ENCODE measurements at regions not wholly inside any gene's neighbourhood (a gene's known extent, or its start where the extent isn't known, plus 50 kb on each side); places are given as distances from the start of the nearest gene placed in this dataset.

- no peak for TF ChIP-seq JUND (IDR thresholded peaks at IDR 0.05)
- no peak for TF ChIP-seq CTCF (IDR thresholded peaks at IDR 0.05; ENCODE audit: low read depth, low read length, missing input control)
- no peak for TF ChIP-seq RXRA (IDR thresholded peaks at IDR 0.05)
- no peak for TF ChIP-seq TAF1 (conservative IDR thresholded peaks at IDR 0.05)
- TF ChIP-seq REST (IDR thresholded peaks at IDR 0.05): no peak
- no peak for TF ChIP-seq GABPA (IDR thresholded peaks at IDR 0.05 in 1 of 2, conservative IDR thresholded peaks at IDR 0.05 in 1 of 2)
- no peak for TF ChIP-seq HNF4A (conservative IDR thresholded peaks at IDR 0.05)
- TF ChIP-seq EGR1 (IDR thresholded peaks at IDR 0.05; ENCODE audit: low read depth in 2 of 2): no peak
- TF ChIP-seq YY1 (IDR thresholded peaks at IDR 0.05): no peak
- TF ChIP-seq HNF4G (IDR thresholded peaks at IDR 0.05): no peak
Observed at GRCh38 chr13:65347420-65348030, 1882.6 kb downstream of the PCDH9 start.

Data from liver (tissue), 3 donors.